ENCODE measurements at regions not wholly inside any gene's neighbourhood (a gene's known extent, or its start where the extent isn't known, plus 50 kb on each side); places are given as distances from the start of the nearest gene placed in this dataset.

DNA sequence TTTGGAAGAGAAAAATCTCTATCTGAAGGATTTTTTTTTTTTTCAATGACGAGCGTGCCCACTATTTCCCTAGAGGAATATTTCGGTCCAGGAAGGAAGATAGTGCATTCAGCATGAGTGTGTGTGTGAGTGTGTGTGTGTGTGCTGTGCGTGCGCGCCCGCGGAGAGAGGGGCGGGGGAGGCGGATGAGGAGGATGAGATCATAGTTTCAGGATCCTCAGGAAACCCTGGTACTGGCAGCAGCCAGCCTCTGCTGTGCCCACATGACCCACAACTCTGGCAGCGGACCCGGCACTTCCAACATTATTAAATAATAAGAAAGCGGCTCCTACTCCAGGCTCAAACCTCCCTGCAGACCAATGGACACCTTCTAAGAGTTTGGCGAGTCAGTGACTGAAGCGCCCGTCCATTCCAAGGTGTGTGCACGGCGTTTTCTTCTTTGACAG, 217.0 kb upstream of the DTNA start (continued):
- TF ChIP-seq, protein P1, sequence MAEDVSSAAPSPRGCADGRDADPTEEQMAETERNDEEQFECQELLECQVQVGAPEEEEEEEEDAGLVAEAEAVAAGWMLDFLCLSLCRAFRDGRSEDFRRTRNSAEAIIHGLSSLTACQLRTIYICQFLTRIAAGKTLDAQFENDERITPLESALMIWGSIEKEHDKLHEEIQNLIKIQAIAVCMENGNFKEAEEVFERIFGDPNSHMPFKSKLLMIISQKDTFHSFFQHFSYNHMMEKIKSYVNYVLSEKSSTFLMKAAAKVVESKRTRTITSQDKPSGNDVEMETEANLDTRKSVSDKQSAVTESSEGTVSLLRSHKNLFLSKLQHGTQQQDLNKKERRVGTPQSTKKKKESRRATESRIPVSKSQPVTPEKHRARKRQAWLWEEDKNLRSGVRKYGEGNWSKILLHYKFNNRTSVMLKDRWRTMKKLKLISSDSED (CRISPR knock-in tag; IDR thresholded peaks at IDR 0.05), result no peak
- no peak for TF ChIP-seq KDM5B (CRISPR knock-in tag; IDR thresholded peaks at IDR 0.05; ENCODE audit: borderline replicate concordance)
- TF ChIP-seq IRF2 (CRISPR knock-in tag; IDR thresholded peaks at IDR 0.05), result no peak
- 0 out of 4 replicates have a peak, but pooled peaks of 1 of the 2 experiments have one; percentile 31 for TF ChIP-seq POLR2A (IDR thresholded peaks at IDR 0.05; ENCODE audit: insufficient read depth in 1 of 2, low read depth in 2 of 2, low read length in 2 of 2)
- no peak for TF ChIP-seq ZNF468 (CRISPR knock-in tag; IDR thresholded peaks at IDR 0.05)
- TF ChIP-seq, protein P2, sequence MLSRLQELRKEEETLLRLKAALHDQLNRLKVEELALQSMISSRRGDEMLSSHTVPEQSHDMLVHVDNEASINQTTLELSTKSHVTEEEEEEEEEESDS (CRISPR knock-in tag; IDR thresholded peaks at IDR 0.05; ENCODE audit: borderline replicate concordance), result no peak
- TF ChIP-seq MED1 (CRISPR knock-in tag; IDR thresholded peaks at IDR 0.05), result peak; percentile 20; the same call in 1 of the 2 replicates
- no peak for TF ChIP-seq HOXA3 (CRISPR knock-in tag; IDR thresholded peaks at IDR 0.05)
- peak; percentile 48; the same call in 1 of the 2 replicates for TF ChIP-seq TGIF2 (CRISPR knock-in tag; IDR thresholded peaks at IDR 0.05)
- no peak for TF ChIP-seq ZNF24 (IDR thresholded peaks at IDR 0.05)
- TF ChIP-seq ZNF773 (CRISPR knock-in tag; IDR thresholded peaks at IDR 0.05; ENCODE audit: borderline replicate concordance), result no peak
- no peak for TF ChIP-seq HDAC1 (CRISPR knock-in tag; IDR thresholded peaks at IDR 0.05)
- TF ChIP-seq BHLHE40 (IDR thresholded peaks at IDR 0.05; ENCODE audit: low read length), result peak; percentile 38; the same call in 1 of the 2 replicates
- TF ChIP-seq JUND (CRISPR knock-in tag; IDR thresholded peaks at IDR 0.05), result peak; percentile 83
- TF ChIP-seq PHF20 (CRISPR knock-in tag; IDR thresholded peaks at IDR 0.05), result no peak
- no peak for TF ChIP-seq ZKSCAN8 (CRISPR knock-in tag; IDR thresholded peaks at IDR 0.05; ENCODE audit: borderline replicate concordance)
- TF ChIP-seq, protein P3, sequence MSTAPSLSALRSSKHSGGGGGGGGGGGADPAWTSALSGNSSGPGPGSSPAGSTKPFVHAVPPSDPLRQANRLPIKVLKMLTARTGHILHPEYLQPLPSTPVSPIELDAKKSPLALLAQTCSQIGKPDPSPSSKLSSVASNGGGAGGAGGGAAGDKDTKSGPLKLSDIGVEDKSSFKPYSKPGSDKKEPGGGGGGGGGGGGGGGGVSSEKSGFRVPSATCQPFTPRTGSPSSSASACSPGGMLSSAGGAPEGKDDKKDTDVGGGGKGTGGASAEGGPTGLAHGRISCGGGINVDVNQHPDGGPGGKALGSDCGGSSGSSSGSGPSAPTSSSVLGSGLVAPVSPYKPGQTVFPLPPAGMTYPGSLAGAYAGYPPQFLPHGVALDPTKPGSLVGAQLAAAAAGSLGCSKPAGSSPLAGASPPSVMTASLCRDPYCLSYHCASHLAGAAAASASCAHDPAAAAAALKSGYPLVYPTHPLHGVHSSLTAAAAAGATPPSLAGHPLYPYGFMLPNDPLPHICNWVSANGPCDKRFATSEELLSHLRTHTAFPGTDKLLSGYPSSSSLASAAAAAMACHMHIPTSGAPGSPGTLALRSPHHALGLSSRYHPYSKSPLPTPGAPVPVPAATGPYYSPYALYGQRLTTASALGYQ (CRISPR knock-in tag; IDR thresholded peaks at IDR 0.05), result no peak
- 0 out of 2 replicates have a peak, but pooled peaks have one; percentile 54 for TF ChIP-seq HNRNPL (IDR thresholded peaks at IDR 0.05; ENCODE audit: low read depth, low read length)
- 0 out of 2 replicates have a peak, but pooled peaks have one; percentile 13 for TF ChIP-seq SALL1 (CRISPR knock-in tag; IDR thresholded peaks at IDR 0.05)
- TF ChIP-seq MTA3 (CRISPR knock-in tag; IDR thresholded peaks at IDR 0.05), result no peak
- TF ChIP-seq, protein P4, sequence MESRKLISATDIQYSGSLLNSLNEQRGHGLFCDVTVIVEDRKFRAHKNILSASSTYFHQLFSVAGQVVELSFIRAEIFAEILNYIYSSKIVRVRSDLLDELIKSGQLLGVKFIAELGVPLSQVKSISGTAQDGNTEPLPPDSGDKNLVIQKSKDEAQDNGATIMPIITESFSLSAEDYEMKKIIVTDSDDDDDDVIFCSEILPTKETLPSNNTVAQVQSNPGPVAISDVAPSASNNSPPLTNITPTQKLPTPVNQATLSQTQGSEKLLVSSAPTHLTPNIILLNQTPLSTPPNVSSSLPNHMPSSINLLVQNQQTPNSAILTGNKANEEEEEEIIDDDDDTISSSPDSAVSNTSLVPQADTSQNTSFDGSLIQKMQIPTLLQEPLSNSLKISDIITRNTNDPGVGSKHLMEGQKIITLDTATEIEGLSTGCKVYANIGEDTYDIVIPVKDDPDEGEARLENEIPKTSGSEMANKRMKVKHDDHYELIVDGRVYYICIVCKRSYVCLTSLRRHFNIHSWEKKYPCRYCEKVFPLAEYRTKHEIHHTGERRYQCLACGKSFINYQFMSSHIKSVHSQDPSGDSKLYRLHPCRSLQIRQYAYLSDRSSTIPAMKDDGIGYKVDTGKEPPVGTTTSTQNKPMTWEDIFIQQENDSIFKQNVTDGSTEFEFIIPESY (CRISPR knock-in tag; IDR thresholded peaks at IDR 0.05), result no peak
- TF ChIP-seq SAP130 (CRISPR knock-in tag; IDR thresholded peaks at IDR 0.05; ENCODE audit: low read depth), result peak; percentile 69
- no peak for TF ChIP-seq SAFB2 (CRISPR knock-in tag; IDR thresholded peaks at IDR 0.05; ENCODE audit: borderline replicate concordance, low read depth)
- TF ChIP-seq RFX5 (IDR thresholded peaks at IDR 0.05; ENCODE audit: low read depth, low read length), result no peak
- TF ChIP-seq ZNF878 (CRISPR knock-in tag; IDR thresholded peaks at IDR 0.05), result no peak
- TF ChIP-seq PRMT3 (CRISPR knock-in tag; IDR thresholded peaks at IDR 0.05; ENCODE audit: borderline replicate concordance, low read depth), result no peak
- TF ChIP-seq, protein P5, sequence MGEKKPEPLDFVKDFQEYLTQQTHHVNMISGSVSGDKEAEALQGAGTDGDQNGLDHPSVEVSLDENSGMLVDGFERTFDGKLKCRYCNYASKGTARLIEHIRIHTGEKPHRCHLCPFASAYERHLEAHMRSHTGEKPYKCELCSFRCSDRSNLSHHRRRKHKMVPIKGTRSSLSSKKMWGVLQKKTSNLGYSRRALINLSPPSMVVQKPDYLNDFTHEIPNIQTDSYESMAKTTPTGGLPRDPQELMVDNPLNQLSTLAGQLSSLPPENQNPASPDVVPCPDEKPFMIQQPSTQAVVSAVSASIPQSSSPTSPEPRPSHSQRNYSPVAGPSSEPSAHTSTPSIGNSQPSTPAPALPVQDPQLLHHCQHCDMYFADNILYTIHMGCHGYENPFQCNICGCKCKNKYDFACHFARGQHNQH (CRISPR knock-in tag; IDR thresholded peaks at IDR 0.05), result no peak
- no peak for TF ChIP-seq ZNF629 (CRISPR knock-in tag; conservative IDR thresholded peaks at IDR 0.05)
